ENCODE measurements at regions not wholly inside any gene's neighbourhood (a gene's known extent, or its start where the extent isn't known, plus 50 kb on each side); places are given as distances from the start of the nearest gene placed in this dataset.

DNA sequence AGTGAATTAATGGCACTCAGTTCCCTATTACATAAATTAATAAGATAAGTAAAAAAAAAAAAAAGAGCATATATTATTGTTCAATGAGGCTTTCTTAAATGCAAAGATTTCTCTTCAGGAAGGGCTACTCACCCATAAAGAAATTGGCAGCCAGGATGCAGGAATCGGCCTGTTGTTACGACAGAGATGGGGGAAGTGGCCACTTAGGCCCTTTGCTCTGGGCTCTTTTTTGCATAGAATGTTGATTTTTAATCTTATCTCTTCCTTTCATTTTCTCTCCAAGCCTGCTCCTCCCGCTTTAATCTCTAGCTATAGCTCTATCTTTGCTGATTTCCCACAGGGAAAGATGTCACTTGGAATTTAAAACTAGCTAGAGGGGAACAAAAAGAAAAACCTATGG lies 391.8 kb upstream of the CRIM1 start:
- Mint-ChIP-seq H3K9me3 (peaks cover 10% of the 10 kb centered on the region), H3K4me3 (no peak overlapping the region), H3K4me1 (peaks cover 3% of the 10 kb centered on the region), H3K27me3 (ENCODE audit: insufficient read depth, low read depth) (no peaks in the 10 kb centered on the region), H3K36me3 (peaks cover 4% of the 10 kb centered on the region), H3K27ac (no peak overlapping the region)
- TF ChIP-seq EZH2 (IDR thresholded peaks at IDR 0.05) (no peak), EZH2phosphoT487 (IDR thresholded peaks at IDR 0.05) (no peak)
- TF ChIP-seq, protein P1, sequence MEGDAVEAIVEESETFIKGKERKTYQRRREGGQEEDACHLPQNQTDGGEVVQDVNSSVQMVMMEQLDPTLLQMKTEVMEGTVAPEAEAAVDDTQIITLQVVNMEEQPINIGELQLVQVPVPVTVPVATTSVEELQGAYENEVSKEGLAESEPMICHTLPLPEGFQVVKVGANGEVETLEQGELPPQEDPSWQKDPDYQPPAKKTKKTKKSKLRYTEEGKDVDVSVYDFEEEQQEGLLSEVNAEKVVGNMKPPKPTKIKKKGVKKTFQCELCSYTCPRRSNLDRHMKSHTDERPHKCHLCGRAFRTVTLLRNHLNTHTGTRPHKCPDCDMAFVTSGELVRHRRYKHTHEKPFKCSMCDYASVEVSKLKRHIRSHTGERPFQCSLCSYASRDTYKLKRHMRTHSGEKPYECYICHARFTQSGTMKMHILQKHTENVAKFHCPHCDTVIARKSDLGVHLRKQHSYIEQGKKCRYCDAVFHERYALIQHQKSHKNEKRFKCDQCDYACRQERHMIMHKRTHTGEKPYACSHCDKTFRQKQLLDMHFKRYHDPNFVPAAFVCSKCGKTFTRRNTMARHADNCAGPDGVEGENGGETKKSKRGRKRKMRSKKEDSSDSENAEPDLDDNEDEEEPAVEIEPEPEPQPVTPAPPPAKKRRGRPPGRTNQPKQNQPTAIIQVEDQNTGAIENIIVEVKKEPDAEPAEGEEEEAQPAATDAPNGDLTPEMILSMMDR (IDR thresholded peaks at IDR 0.05): no peak
- Histone ChIP-seq H3K4me1 (no peaks in the 10 kb centered on the region), H3K79me2 (ENCODE audit: low read depth) (no peaks in the 10 kb centered on the region), H3K4me3 (no peak overlapping the region), H3K9ac (no peak overlapping the region), H3K36me3 (no peaks in the 10 kb centered on the region), H3F3A (ENCODE audit: low read depth) (no peaks in the 10 kb centered on the region), H4K20me1 (ENCODE audit: low read depth) (no peaks in the 10 kb centered on the region), H2AFZ (replicated peaks) (no peak overlapping the region), H3K4me2 (no peak overlapping the region), H3K9me3 (ENCODE audit: low read depth) (no peaks in the 10 kb centered on the region), H3K27ac (no peak overlapping the region), H3K27me3 (no peaks in the 10 kb centered on the region)
- DNase-seq (ENCODE audit: low spot score): no peak

DNA sequence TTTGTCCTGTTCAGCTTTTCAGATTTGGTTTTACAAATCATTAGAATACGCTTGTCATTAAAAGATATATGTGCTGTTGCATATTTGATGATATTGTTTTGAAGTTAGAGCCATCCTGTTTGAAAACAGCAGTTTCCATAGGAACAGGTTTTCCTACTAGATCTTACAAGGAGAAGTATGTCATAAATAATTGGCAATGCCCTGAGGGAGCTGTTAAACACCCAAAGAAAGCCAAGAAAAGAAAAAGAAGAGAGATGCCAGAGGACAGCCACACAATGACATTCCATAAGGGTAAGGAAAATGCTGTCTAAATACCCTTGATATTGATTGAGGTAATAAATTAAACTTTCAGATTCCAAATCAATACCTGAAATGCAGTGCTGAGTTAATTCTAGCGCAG lies 392.2 kb upstream of the CRIM1 start:
- Histone ChIP-seq H4K20me1 (ENCODE audit: low read depth) (no peaks in the 10 kb centered on the region), H3K4me3 (no peak overlapping the region), H3K4me2 (no peak overlapping the region), H3K79me2 (ENCODE audit: low read depth) (no peaks in the 10 kb centered on the region), H3K9ac (no peak overlapping the region), H3K9me3 (ENCODE audit: low read depth) (no peaks in the 10 kb centered on the region), H3F3A (ENCODE audit: low read depth) (no peaks in the 10 kb centered on the region), H3K27ac (no peak overlapping the region), H3K36me3 (no peaks in the 10 kb centered on the region), H3K27me3 (no peaks in the 10 kb centered on the region), H3K4me1 (no peaks in the 10 kb centered on the region), H2AFZ (replicated peaks) (no peak overlapping the region)
- Mint-ChIP-seq H3K9me3 (peaks cover 10% of the 10 kb centered on the region), H3K27me3 (ENCODE audit: insufficient read depth, low read depth) (no peaks in the 10 kb centered on the region), H3K4me1 (peaks cover 3% of the 10 kb centered on the region), H3K4me3 (no peak overlapping the region), H3K27ac (no peak overlapping the region), H3K36me3 (peaks cover 4% of the 10 kb centered on the region)
- no peak for DNase-seq (ENCODE audit: low spot score)
- TF ChIP-seq, protein P1 (IDR thresholded peaks at IDR 0.05): no peak
- no peak for TF ChIP-seq EZH2 (IDR thresholded peaks at IDR 0.05)
- TF ChIP-seq EZH2phosphoT487 (IDR thresholded peaks at IDR 0.05): no peak

DNA sequence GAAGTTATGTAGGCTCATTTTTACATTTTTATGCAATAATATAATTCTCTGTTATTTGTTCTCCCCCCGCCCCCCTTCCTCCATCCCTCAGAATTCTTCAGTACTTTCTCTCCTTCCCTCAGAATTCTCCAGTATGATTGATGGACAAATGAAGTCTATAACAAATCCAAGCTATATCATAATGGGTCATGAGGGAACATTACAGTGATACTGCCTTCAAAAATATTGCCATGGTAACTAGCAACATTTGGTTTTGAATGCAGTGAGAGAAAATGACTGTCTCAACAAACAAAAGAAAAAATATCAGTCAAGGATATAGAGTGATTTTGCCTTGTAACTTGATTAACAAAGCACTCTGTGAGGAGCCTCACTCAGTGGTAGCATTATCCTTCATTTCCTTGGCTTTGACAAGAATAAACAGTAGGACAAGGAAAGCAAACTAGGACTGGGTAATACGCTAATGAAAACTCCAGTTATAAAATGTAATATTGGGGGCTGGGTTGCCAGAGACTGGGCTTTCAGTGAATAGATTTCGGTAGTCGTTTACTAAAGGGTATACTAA lies 392.9 kb upstream of the CRIM1 start:
- H4K20me1 ChIP-seq (ENCODE audit: low read depth): no peaks in the 10 kb centered on the region
- H2AFZ ChIP-seq (replicated peaks): no peak overlapping the region
- Mint-ChIP-seq H3K27me3 (ENCODE audit: insufficient read depth, low read depth) (no peaks in the 10 kb centered on the region), H3K4me1 (peaks cover 3% of the 10 kb centered on the region), H3K36me3 (peaks cover 4% of the 10 kb centered on the region), H3K4me3 (no peak overlapping the region), H3K9me3 (peaks cover 10% of the 10 kb centered on the region), H3K27ac (no peak overlapping the region)
- TF ChIP-seq, protein P1 (IDR thresholded peaks at IDR 0.05): no peak
- TF ChIP-seq EZH2phosphoT487 (IDR thresholded peaks at IDR 0.05) (no peak), EZH2 (IDR thresholded peaks at IDR 0.05) (no peak)
- no peaks in the 10 kb centered on the region for H3K9me3 ChIP-seq (ENCODE audit: low read depth)
- no peak overlapping the region for H3K9ac ChIP-seq
- H3K27me3 ChIP-seq: no peaks in the 10 kb centered on the region
- H3F3A ChIP-seq (ENCODE audit: low read depth): peaks cover 4% of the 10 kb centered on the region
- H3K27ac ChIP-seq: no peak overlapping the region
- DNase-seq (ENCODE audit: low spot score): no peak
- no peaks in the 10 kb centered on the region for H3K36me3 ChIP-seq
- H3K79me2 ChIP-seq (ENCODE audit: low read depth): no peaks in the 10 kb centered on the region
- H3K4me2 ChIP-seq: no peak overlapping the region
- no peaks in the 10 kb centered on the region for H3K4me1 ChIP-seq
- H3K4me3 ChIP-seq: no peak overlapping the region

Data from neural progenitor cell (in vitro differentiated cells).